ENCODE measurements at regions not wholly inside any gene's neighbourhood (a gene's known extent, or its start where the extent isn't known, plus 50 kb on each side); places are given as distances from the start of the nearest gene placed in this dataset.
"Not testable (repeated sequence)": the region's sequence is repeated elsewhere in the genome, so short reads cannot be mapped to it uniquely, and the experiment has no call there.

DNA sequence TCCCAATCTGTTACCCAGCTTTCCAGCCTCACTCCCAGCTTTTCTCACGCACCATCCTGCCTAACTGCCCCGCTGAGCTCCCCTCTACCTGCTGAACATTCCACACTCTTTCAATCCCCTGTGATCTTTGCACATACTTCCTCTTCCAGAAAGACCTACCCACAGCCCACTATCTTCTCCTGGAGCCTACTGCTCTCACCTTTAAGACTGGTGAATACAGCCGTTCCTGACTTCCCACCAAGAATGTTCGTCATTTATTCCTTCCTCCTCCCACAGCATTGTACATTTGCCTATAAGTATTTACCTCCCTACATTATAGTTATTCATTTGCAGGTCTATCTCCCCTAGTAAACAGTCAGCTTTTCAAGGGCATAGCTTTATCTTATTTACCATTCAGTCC is 61.9 kb upstream of the MBOAT1 start:
- 90% methylated on average over 4 of the region's 4 CpGs for WGBS

DNA sequence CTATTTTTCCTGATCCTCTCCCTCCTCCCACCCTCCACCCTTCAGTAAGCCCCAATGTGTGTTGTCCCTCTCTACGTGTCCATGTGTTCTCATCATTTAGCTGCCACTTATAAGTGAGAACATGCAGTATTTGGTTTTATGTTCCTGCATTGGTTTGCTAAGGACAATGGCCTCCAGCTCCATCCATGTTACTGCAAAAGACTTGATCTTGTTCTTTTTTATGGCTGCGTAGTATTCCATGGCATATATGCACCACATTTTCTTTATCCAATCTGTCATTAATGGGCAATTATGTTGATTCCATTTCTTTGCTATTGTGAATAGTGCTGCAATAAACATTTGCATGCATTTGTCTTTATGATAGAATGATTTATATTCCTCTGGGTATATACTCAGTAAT is 63.6 kb upstream of the MBOAT1 start:
- 88% methylated on average over 2 of the region's 2 CpGs for WGBS
- H3K27ac ChIP-seq, H3K36me3 ChIP-seq: not testable (repeated sequence)

More for the DNA sequence above, 61.9 kb upstream of the MBOAT1 start:
- no peak overlapping the region for H3K4me3 ChIP-seq
- no peaks in the 10 kb centered on the region for H3K36me3 ChIP-seq
- no peak for DNase-seq (ENCODE audit: low spot score in 2 of 2)
- no peak for TF ChIP-seq POLR2AphosphoS5 (IDR thresholded peaks at IDR 0.05)
- no peaks in the 10 kb centered on the region for H3K27me3 ChIP-seq
- no peaks in the 10 kb centered on the region for H3K4me1 ChIP-seq
- no peak overlapping the region for H3K27ac ChIP-seq
- no peaks in the 10 kb centered on the region for H3K9me3 ChIP-seq

DNA sequence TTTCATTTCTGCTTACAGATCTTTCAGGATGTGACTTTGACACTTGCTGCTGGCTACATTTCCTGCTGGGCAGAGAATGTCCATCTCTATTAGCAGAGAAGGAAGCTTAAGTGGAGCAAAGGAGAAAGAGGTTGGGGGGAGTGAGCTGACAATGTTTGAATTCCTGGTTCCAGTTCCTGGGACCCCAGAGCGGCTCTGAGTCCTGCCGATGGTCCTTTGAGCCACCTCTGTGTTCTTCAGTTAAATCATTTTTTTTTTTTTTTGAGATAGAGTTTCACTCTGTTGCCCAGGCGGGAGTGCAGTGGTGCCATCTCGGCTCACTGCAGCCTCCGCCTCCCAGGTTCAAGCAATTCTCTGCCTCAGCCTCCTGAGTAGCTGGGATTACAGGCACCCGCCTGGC is 65.5 kb upstream of the MBOAT1 start:
- not testable (repeated sequence) for H3K4me3 ChIP-seq; H3K4me1 ChIP-seq; DNase-seq (ENCODE audit: low spot score in 2 of 2); H3K27me3 ChIP-seq; H3K27ac ChIP-seq; H3K9me3 ChIP-seq; H3K36me3 ChIP-seq
- 82% methylated on average over 6 of the region's 6 CpGs for WGBS

More for the DNA sequence above, 63.6 kb upstream of the MBOAT1 start:
- not testable (repeated sequence) for H3K9me3 ChIP-seq; H3K4me1 ChIP-seq; H3K27me3 ChIP-seq; H3K4me3 ChIP-seq; DNase-seq (ENCODE audit: low spot score in 2 of 2)

DNA sequence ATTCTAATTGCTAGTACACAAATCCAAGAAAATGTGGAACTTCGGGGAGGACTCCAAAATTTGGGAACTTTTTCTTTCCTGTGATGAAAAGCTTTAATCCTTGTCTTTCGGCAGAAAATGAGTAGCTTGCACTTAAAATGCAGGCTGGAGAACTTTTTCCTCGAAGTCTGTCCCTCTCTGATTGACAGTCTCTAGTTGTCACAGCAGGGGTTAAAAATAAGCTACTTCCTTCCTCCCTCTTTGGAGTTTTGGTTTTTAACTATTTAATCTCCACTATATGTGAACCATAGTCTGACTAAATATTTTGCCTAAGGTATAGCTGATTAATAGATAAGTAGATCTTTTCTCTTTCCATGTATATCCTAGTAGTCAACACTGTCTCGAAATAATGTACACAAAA is 66.8 kb upstream of the MBOAT1 start:
- 66% methylated on average over 4 of the region's 4 CpGs for WGBS
- Histone ChIP-seq H3K27me3 (no peaks in the 10 kb centered on the region), H3K4me3 (no peak overlapping the region), H3K36me3 (no peaks in the 10 kb centered on the region), H3K27ac (no peak overlapping the region), H3K9me3 (no peaks in the 10 kb centered on the region), H3K4me1 (no peaks in the 10 kb centered on the region)
- no peak for DNase-seq (ENCODE audit: low spot score in 2 of 2)
- no peak for TF ChIP-seq POLR2A (IDR thresholded peaks at IDR 0.05)
- TF ChIP-seq EP300 (IDR thresholded peaks at IDR 0.05) = no peak
- TF ChIP-seq POLR2AphosphoS5 (IDR thresholded peaks at IDR 0.05) = no peak
- TF ChIP-seq, protein P1, sequence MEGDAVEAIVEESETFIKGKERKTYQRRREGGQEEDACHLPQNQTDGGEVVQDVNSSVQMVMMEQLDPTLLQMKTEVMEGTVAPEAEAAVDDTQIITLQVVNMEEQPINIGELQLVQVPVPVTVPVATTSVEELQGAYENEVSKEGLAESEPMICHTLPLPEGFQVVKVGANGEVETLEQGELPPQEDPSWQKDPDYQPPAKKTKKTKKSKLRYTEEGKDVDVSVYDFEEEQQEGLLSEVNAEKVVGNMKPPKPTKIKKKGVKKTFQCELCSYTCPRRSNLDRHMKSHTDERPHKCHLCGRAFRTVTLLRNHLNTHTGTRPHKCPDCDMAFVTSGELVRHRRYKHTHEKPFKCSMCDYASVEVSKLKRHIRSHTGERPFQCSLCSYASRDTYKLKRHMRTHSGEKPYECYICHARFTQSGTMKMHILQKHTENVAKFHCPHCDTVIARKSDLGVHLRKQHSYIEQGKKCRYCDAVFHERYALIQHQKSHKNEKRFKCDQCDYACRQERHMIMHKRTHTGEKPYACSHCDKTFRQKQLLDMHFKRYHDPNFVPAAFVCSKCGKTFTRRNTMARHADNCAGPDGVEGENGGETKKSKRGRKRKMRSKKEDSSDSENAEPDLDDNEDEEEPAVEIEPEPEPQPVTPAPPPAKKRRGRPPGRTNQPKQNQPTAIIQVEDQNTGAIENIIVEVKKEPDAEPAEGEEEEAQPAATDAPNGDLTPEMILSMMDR (IDR thresholded peaks at IDR 0.05) = no peak

DNA sequence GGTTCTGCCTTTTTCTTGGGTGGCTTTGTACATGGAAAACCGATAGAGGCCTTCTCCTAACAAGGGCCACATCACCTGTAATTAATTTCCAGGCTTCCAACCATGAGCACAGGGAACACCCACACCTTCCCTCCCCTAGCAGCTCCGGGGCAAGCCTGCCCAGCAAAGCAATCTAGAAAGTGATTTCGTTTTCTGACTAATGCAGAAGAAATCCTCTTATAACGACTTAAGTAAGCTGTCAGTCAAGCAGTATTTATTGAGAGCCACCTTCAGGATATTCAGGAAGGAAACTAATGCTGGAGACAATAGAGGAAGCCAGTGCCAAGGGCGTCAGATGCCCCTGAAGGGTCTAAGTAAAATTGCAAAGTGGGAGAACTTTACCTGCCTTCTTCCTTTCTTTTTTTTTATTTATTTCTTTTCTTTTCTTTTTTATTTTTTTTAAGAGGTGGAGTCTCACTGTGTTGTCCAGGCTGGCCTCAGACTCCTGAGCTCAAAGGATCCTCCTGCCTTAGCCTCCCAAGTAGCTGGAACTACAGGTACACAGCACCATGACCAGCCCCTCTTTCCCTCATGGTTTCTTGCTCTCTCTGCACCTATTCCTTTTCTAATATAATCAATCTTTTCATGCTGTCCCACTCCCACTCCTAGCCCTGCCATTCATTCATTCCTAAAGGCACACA is 67.5 kb upstream of the MBOAT1 start:
- Histone ChIP-seq H3K36me3 (no peaks in the 10 kb centered on the region), H3K4me1 (no peaks in the 10 kb centered on the region), H3K4me3 (no peak overlapping the region), H3K27ac (no peak overlapping the region), H3K27me3 (no peaks in the 10 kb centered on the region), H3K9me3 (no peaks in the 10 kb centered on the region)
- WGBS = 20% methylated on average over 5 of the region's 5 CpGs
- DNase-seq (ENCODE audit: low spot score in 2 of 2) = no peak
- TF ChIP-seq POLR2AphosphoS5 (IDR thresholded peaks at IDR 0.05) = no peak
- TF ChIP-seq, protein P1 (IDR thresholded peaks at IDR 0.05) = no peak
- TF ChIP-seq POLR2A (IDR thresholded peaks at IDR 0.05) = no peak
- no peak for TF ChIP-seq EP300 (IDR thresholded peaks at IDR 0.05)

DNA sequence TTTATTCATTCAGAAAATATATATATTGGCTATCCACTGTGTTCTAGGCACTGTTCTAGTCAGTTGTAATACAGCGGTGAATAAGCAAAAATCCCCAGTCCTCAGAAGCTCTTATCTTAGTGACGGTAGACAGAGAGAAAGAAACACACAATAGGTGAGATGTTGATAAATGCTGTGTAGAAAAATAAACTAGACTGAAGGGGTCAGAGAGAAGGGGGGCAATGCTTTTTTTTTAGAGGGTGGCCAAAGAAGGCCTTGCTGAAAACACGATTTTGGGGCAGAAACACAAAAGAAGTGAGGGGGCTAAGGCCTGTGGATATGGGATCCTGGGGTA is 68.0 kb upstream of the MBOAT1 start:
- Histone ChIP-seq H3K4me3 (no peak overlapping the region), H3K9me3 (no peaks in the 10 kb centered on the region), H3K4me1 (no peaks in the 10 kb centered on the region), H3K27ac (no peak overlapping the region), H3K36me3 (no peaks in the 10 kb centered on the region), H3K27me3 (no peaks in the 10 kb centered on the region)
- no peak for DNase-seq (ENCODE audit: low spot score in 2 of 2)
- TF ChIP-seq, protein P1 (IDR thresholded peaks at IDR 0.05) = no peak
- TF ChIP-seq EP300 (IDR thresholded peaks at IDR 0.05) (no peak), POLR2A (IDR thresholded peaks at IDR 0.05) (no peak), POLR2AphosphoS5 (IDR thresholded peaks at IDR 0.05) (no peak)
- WGBS = 85% methylated on average over 3 of the region's 3 CpGs

DNA sequence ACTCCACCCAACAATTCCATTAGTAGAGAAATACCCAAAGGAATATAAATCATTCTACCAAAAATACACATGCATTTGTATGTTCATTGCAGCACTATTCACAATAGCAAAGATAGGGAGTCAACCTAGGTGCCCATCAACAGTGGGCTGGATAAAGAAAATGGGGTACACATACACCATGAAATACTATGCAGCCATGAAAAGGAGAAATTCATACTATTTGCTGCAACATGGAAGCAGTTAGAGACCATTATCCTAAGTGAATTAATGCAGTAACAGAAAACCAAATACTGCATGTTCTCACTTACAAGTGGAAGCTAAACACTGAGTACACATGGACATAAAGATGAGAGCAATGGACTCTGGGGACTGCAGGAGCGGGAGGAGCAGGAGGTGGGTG is 72.4 kb upstream of the MBOAT1 start:
- WGBS = 91% methylated on average over 1 of the region's 1 CpG
- H3K36me3 ChIP-seq = no peaks in the 10 kb centered on the region
- TF ChIP-seq, protein P1 (IDR thresholded peaks at IDR 0.05) = no peak
- no peak for TF ChIP-seq EP300 (IDR thresholded peaks at IDR 0.05)
- no peak for TF ChIP-seq POLR2A (IDR thresholded peaks at IDR 0.05)
- TF ChIP-seq POLR2AphosphoS5 (IDR thresholded peaks at IDR 0.05) = no peak
- no peaks in the 10 kb centered on the region for H3K9me3 ChIP-seq
- H3K4me3 ChIP-seq = no peak overlapping the region
- no peak for DNase-seq (ENCODE audit: low spot score in 2 of 2)
- H3K4me1 ChIP-seq = no peaks in the 10 kb centered on the region
- no peak overlapping the region for H3K27ac ChIP-seq
- H3K27me3 ChIP-seq = no peaks in the 10 kb centered on the region
